GM19438 (cell line): ENCODE measurements at regions not wholly inside any gene's neighbourhood (a gene's known extent, or its start where the extent isn't known, plus 50 kb on each side); places are given as distances from the start of the nearest gene placed in this dataset.
"Not testable (repeated sequence)": the region's sequence is repeated elsewhere in the genome, so short reads cannot be mapped to it uniquely, and the experiment has no call there.

ENCODE experiments used
- ATAC-seq: cut with Tn5 transposase; IDR thresholded peaks from one replicate; pipeline ENCODE4 v1.9.1; 2021; ENCODE audit warnings: low read depth; ENCODE audit not compliant: unreplicated experiment

GRCh38 chr9:38198140-38198539, 129.1 kb upstream of the SHB start:
- no peak for ATAC-seq

- no peak for ATAC-seq
These were observed 127.7 kb upstream of the SHB start for GRCh38 chr9:38196714-38197113.

- no peak for ATAC-seq
These were observed 126.7 kb upstream of the SHB start for GRCh38 chr9:38195737-38196161.

GRCh38 chr9:38194870-38195269, 125.8 kb upstream of the SHB start:
- ATAC-seq = no peak

- ATAC-seq = no peak
These were observed 123.8 kb upstream of the SHB start for GRCh38 chr9:38192731-38193265.

- no peak for ATAC-seq
These were observed 117.5 kb upstream of the SHB start for GRCh38 chr9:38186404-38187115.

GRCh38 chr9:38185647-38186403, 116.8 kb upstream of the SHB start:
- no peak for ATAC-seq

- no peak for ATAC-seq
These were observed 115.1 kb upstream of the SHB start for GRCh38 chr9:38183994-38184568.

GRCh38 chr9:38182321-38182720, 113.3 kb upstream of the SHB start:
- ATAC-seq = peak; percentile 77

- ATAC-seq = no peak
These were observed 112.8 kb upstream of the SHB start for GRCh38 chr9:38181866-38182265.

GRCh38 chr9:38181232-38181631, 112.2 kb upstream of the SHB start:
- ATAC-seq = no peak

- no peak for ATAC-seq
These were observed 111.6 kb upstream of the SHB start for GRCh38 chr9:38180656-38181055.

- no peak for ATAC-seq
These were observed 110.9 kb upstream of the SHB start for GRCh38 chr9:38179965-38180364.

- no peak for ATAC-seq
These were observed 109.2 kb upstream of the SHB start for GRCh38 chr9:38178237-38178636.

- no peak for ATAC-seq
These were observed 108.7 kb upstream of the SHB start for GRCh38 chr9:38177680-38178079.

GRCh38 chr9:38176251-38176650, 107.2 kb upstream of the SHB start:
- ATAC-seq = no peak

- ATAC-seq = no peak
These were observed 106.4 kb upstream of the SHB start for GRCh38 chr9:38175423-38175822.

- ATAC-seq = no peak
These were observed 103.6 kb upstream of the SHB start for GRCh38 chr9:38172586-38172985.

GRCh38 chr9:38171926-38172325, 102.9 kb upstream of the SHB start:
- no peak for ATAC-seq

GRCh38 chr9:38171538-38171884, 102.5 kb upstream of the SHB start:
- no peak for ATAC-seq

GRCh38 chr9:38170763-38171537, 101.9 kb upstream of the SHB start:
- ATAC-seq = not testable (repeated sequence)
